ENCODE measurements at regions not wholly inside any gene's neighbourhood (a gene's known extent, or its start where the extent isn't known, plus 50 kb on each side); places are given as distances from the start of the nearest gene placed in this dataset.
"Not testable (repeated sequence)": the region's sequence is repeated elsewhere in the genome, so short reads cannot be mapped to it uniquely, and the experiment has no call there.

DNA sequence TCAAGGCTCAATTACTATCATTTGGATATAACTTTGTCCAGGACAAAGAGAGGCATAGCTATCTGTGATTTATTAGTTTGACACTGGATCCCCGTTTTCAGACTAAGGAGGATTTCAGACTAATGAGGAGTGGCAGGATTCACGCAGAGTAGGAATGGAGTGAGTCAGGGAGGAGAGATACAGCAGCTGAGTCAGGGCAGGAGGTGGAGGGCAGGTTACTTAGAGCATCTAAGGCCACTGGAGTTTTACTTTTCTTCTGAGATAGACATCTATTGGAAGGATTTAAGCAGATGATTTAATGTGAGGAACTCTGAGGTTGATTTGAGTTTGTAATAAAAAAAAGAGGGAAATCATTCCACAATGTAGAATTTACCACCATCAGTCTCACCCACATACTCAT, 110.6 kb downstream of the RPIA start:
- TF ChIP-seq, protein P1, sequence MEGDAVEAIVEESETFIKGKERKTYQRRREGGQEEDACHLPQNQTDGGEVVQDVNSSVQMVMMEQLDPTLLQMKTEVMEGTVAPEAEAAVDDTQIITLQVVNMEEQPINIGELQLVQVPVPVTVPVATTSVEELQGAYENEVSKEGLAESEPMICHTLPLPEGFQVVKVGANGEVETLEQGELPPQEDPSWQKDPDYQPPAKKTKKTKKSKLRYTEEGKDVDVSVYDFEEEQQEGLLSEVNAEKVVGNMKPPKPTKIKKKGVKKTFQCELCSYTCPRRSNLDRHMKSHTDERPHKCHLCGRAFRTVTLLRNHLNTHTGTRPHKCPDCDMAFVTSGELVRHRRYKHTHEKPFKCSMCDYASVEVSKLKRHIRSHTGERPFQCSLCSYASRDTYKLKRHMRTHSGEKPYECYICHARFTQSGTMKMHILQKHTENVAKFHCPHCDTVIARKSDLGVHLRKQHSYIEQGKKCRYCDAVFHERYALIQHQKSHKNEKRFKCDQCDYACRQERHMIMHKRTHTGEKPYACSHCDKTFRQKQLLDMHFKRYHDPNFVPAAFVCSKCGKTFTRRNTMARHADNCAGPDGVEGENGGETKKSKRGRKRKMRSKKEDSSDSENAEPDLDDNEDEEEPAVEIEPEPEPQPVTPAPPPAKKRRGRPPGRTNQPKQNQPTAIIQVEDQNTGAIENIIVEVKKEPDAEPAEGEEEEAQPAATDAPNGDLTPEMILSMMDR (IDR thresholded peaks at IDR 0.05) = not testable (repeated sequence)
- not testable (repeated sequence) for TF ChIP-seq POLR2A (IDR thresholded peaks at IDR 0.05)
